ENCODE measurements at regions not wholly inside any gene's neighbourhood (a gene's known extent, or its start where the extent isn't known, plus 50 kb on each side); places are given as distances from the start of the nearest gene placed in this dataset.

GRCh38 chr13:105972811-105973590 is 562.5 kb downstream of the EFNB2 start:
- TF ChIP-seq CTCF (IDR thresholded peaks at IDR 0.05) (no peak), POLR2A (IDR thresholded peaks at IDR 0.05) (no peak)

Measured in lower leg skin (tissue), 3 donors.